Endothelial cell of umbilical vein (primary cell): ENCODE measurements at regions not wholly inside any gene's neighbourhood (a gene's known extent, or its start where the extent isn't known, plus 50 kb on each side); places are given as distances from the start of the nearest gene placed in this dataset.

Source experiments
- BruUV-seq: library from RNA; stranded (reverse); fragments of 400-500 nt; replicated peaks from 2 replicates; lab custom pipeline; 2021; lab: Mats Ljungman, UMichigan
- CTCF ChIA-PET: fragments of 300-600, 350-600 bp; sonication (Branson Sonifier 250); formaldehyde crosslinking; loops from one replicate; lab custom pipeline; 2021; ENCODE audit warnings: antibody characterized with exemption, inconsistent platforms; lab: Charles Lee
- POLR2A ChIA-PET: fragments of 300-600, 350-600 bp; sonication (Branson Sonifier 250); formaldehyde crosslinking; loops from one replicate; lab custom pipeline; 2021; ENCODE audit warnings: antibody characterized with exemption, inconsistent platforms; lab: Charles Lee
- DNase-seq: peaks from one replicate; pipeline ENCODE4 v3.0.0-alpha.2; 2011; ENCODE audit warnings: low read depth, low spot score
- FAIRE-seq: peaks from 2 replicates; lab custom pipeline; 2011; peaks lifted over from hg19 to GRCh38; lab: Jason Lieb, UNC
- H2AFZ ChIP-seq: 2 replicates; pipeline ENCODE4 v1.6.0; 2012; ENCODE audit warnings: low read depth, low read length, control low read depth, inconsistent platforms
- H3K27ac ChIP-seq: 2 replicates; pipeline ENCODE4 v1.5.1; 2011; ENCODE audit warnings: low read depth, mild to moderate bottlenecking, control low read depth, low read length, moderate library complexity; ENCODE audit not compliant: insufficient read depth
- H3K27me3 ChIP-seq, 2 experiments: 2 replicates each; pipeline versions ENCODE4 v1.6.0 to v1.6.1; 2011; ENCODE audit warnings: low read length in 2 of 2, mixed read lengths in 1 of 2; ENCODE audit not compliant: control insufficient read depth in 2 of 2, insufficient read depth in 2 of 2
- H3K36me3 ChIP-seq, 2 experiments: 2 replicates in 1 of 2; 3 replicates in 1 of 2; pipeline ENCODE4 v1.5.1; 2011; ENCODE audit warnings: low read length in 2 of 2, mild to moderate bottlenecking in 1 of 2, moderate library complexity in 1 of 2; ENCODE audit not compliant: control insufficient read depth in 2 of 2, insufficient read depth in 2 of 2; ENCODE audit errors: extremely low read depth in 1 of 2
- H3K4me1 ChIP-seq: 3 replicates; pipeline ENCODE4 v1.5.1; 2011; ENCODE audit warnings: mild to moderate bottlenecking, low read length; ENCODE audit not compliant: control insufficient read depth, insufficient read depth; ENCODE audit errors: extremely low read depth
- H3K4me2 ChIP-seq: 2 replicates; pipeline ENCODE4 v1.6.1; 2011; ENCODE audit warnings: low read length, control low read depth, mixed read lengths; ENCODE audit not compliant: insufficient read depth
- H3K4me3 ChIP-seq, 3 experiments: fragments of 200-600 bp in 1 of 3; sonication (generic), shearing (Covaris generic) in 1 of 3; replicated peaks in 1 of 3; 2 replicates each; pipeline ENCODE4 v1.5.1; 2011 to 2016; ENCODE audit warnings: control low read depth in 3 of 3, low read length in 3 of 3, mild to moderate bottlenecking in 2 of 3, inconsistent platforms in 1 of 3, low read depth in 1 of 3, moderate library complexity in 1 of 3; ENCODE audit not compliant: insufficient read depth in 1 of 3
- H3K79me2 ChIP-seq: 2 replicates; pipeline ENCODE4 v1.6.0; 2012; ENCODE audit warnings: low read length, inconsistent platforms; ENCODE audit not compliant: control insufficient read depth, insufficient read depth
- H3K9ac ChIP-seq: replicated peaks from 2 replicates; pipeline ENCODE3; 2011; ENCODE audit warnings: low read length, control low read depth; ENCODE audit not compliant: insufficient read depth; ENCODE audit errors: extremely low read depth
- H3K9me1 ChIP-seq: replicated peaks from 3 replicates; pipeline ENCODE4 v1.6.0; 2011; ENCODE audit warnings: mild to moderate bottlenecking, low read length; ENCODE audit not compliant: control insufficient read depth, insufficient read depth; ENCODE audit errors: extremely low read depth
- H3K9me3 ChIP-seq: replicated peaks from 2 replicates; pipeline ENCODE4 v1.5.1; 2012; ENCODE audit warnings: low read length, inconsistent platforms; ENCODE audit not compliant: control insufficient read depth, insufficient read depth
- H4K20me1 ChIP-seq: replicated peaks from 2 replicates; pipeline ENCODE3; 2011; ENCODE audit warnings: mild to moderate bottlenecking, low read length; ENCODE audit not compliant: control insufficient read depth, insufficient read depth; ENCODE audit errors: extremely low read depth
- CTCF ChIP-seq, 2 donors: IDR thresholded peaks; 1 replicate in 1 of 2; 2 replicates in 1 of 2; pipeline ENCODE4 v1.5.1; 2011; ENCODE audit warnings: low read length in 2 of 2, mild to moderate bottlenecking in 2 of 2, moderate library complexity in 2 of 2, control low read depth in 1 of 2, inconsistent platforms in 1 of 2, low read depth in 1 of 2; ENCODE audit not compliant: insufficient read depth in 1 of 2; ENCODE audit errors: extremely low read depth in 1 of 2
- EZH2 ChIP-seq: IDR thresholded peaks from 2 replicates; pipeline ENCODE4 v1.6.1; 2012; ENCODE audit warnings: borderline replicate concordance, low read depth, mild to moderate bottlenecking, moderate library complexity, low read length, inconsistent platforms; ENCODE audit not compliant: severe bottlenecking
- FOS ChIP-seq: IDR thresholded peaks from 2 replicates; pipeline ENCODE4 v1.6.1; 2011; ENCODE audit warnings: mild to moderate bottlenecking, low read length, moderate library complexity, borderline replicate concordance; ENCODE audit not compliant: insufficient read depth
- GATA2 ChIP-seq: IDR thresholded peaks from 2 replicates; pipeline ENCODE4 v1.7.0; 2011; ENCODE audit warnings: low read depth, mild to moderate bottlenecking, moderate library complexity, mixed read lengths, low read length; ENCODE audit not compliant: insufficient read length, insufficient read depth
- JUN ChIP-seq: IDR thresholded peaks from 2 replicates; pipeline ENCODE4 v1.6.1; 2011; ENCODE audit warnings: borderline replicate concordance, low read depth; ENCODE audit not compliant: insufficient read length, insufficient read depth
- MAX ChIP-seq: IDR thresholded peaks from 2 replicates; pipeline ENCODE4 v1.6.1; 2011; ENCODE audit not compliant: insufficient read depth, insufficient read length
- MYC ChIP-seq: IDR thresholded peaks from one replicate; pipeline ENCODE4 v1.6.1; 2011; ENCODE audit warnings: mild to moderate bottlenecking, low read depth, low read length
- POLR2A ChIP-seq: IDR thresholded peaks from 2 replicates; pipeline ENCODE4 v1.6.1; 2012; ENCODE audit warnings: low read depth, mild to moderate bottlenecking, control low read depth, low read length
- POLR2AphosphoS5 ChIP-seq: IDR thresholded peaks from 2 replicates; pipeline ENCODE4 v1.6.1; 2012; ENCODE audit warnings: low read depth, mild to moderate bottlenecking, control low read depth, low read length, moderate library complexity; ENCODE audit not compliant: insufficient read depth
- dilution Hi-C: fragments of 300-500 bp; cut with MboI; formaldehyde crosslinking; loops from one replicate; pipeline ENCODE4 v1.15.0; 2019; ENCODE audit warnings: low sequenced_read_pairs; ENCODE audit not compliant: extremely low pct_ligation_motif_present
- intact Hi-C: fragments of 100-400 bp; cut with micrococcal nuclease; formaldehyde crosslinking; loops from one replicate; pipeline ENCODE4 v1.10.0; 2022

GRCh38 chr5:19143935-19144334 is 844.1 kb downstream of the CDH18 start:
- FAIRE-seq (no peak), DNase-seq (no peak)
- TF ChIP-seq GATA2 (no peak), EZH2 (no peak), MYC (no peak), CTCF (IDR thresholded peaks at IDR 0.05; ENCODE audit: extremely low read depth in 1 of 2, insufficient read depth in 1 of 2, low read depth in 1 of 2, low read length in 2 of 2) (no peak), POLR2A (no peak), MAX (no peak), FOS (no peak), POLR2AphosphoS5 (no peak), JUN (no peak)
- dilution Hi-C loops (no loop called here), intact Hi-C loops (no loop called here)
- no peaks in the 10 kb centered on the region for H3K9me1 ChIP-seq
- H3K4me2 ChIP-seq = no peak overlapping the region
- H3K9ac ChIP-seq = no peak overlapping the region
- no peaks in the 10 kb centered on the region for H3K9me3 ChIP-seq
- H3K27ac ChIP-seq = no peak overlapping the region
- no peaks in the 10 kb centered on the region for H3K4me1 ChIP-seq
- BruUV-seq = no TSS peak
- no peaks in the 10 kb centered on the region for H3K79me2 ChIP-seq
- ChIA-PET CTCF (no interaction called here), POLR2A (no interaction called here)
- H3K36me3 ChIP-seq = no peaks in the 10 kb centered on the region
- no peak overlapping the region for H3K4me3 ChIP-seq
- H3K27me3 ChIP-seq = no peaks in the 10 kb centered on the region
- H4K20me1 ChIP-seq = no peaks in the 10 kb centered on the region
- no peak overlapping the region for H2AFZ ChIP-seq
